ENCODE measurements at regions not wholly inside any gene's neighbourhood (a gene's known extent, or its start where the extent isn't known, plus 50 kb on each side); places are given as distances from the start of the nearest gene placed in this dataset.

- Histone ChIP-seq H3K27me3 (ENCODE audit: insufficient read depth, low read length) (no peaks in the 10 kb centered on the region), H3K36me3 (ENCODE audit: control insufficient read depth in 1 of 2, insufficient read depth in 2 of 2, low read length in 2 of 2) (no peaks in the 10 kb centered on the region), H4K20me1 (ENCODE audit: insufficient read depth) (no peaks in the 10 kb centered on the region), H3K9me2 (ENCODE audit: insufficient read depth) (no peaks in the 10 kb centered on the region), H3K4me3 (replicated peaks in 1 of 2; ENCODE audit: low read depth in 1 of 2, low read length in 2 of 2) (no peak overlapping the region), H3K9me3 (ENCODE audit: control insufficient read depth in 1 of 2, insufficient read depth in 1 of 2, low read depth in 1 of 2, low read length in 2 of 2) (no peaks in the 10 kb centered on the region), H3K79me2 (ENCODE audit: insufficient read depth, low read length) (no peaks in the 10 kb centered on the region), H3K4me1 (ENCODE audit: control insufficient read depth in 1 of 2, insufficient read depth in 2 of 2, low read length in 2 of 2) (no peaks in the 10 kb centered on the region), H3K4me2 (ENCODE audit: low read length) (no peak overlapping the region), H3K27ac (ENCODE audit: low read depth, low read length) (no peak overlapping the region), H3K9ac (ENCODE audit: low read length) (no peak overlapping the region), H2AFZ (ENCODE audit: low read depth, low read length, poor library complexity, severe bottlenecking) (no peak overlapping the region)
- no peak for DNase-seq (ENCODE audit: low read depth, low spot score)
- BruUV-seq (replicated peaks), result no TSS peak
- no peak for ATAC-seq
- intact Hi-C loops (cut with micrococcal nuclease), result no loop called here
- RAD21 ChIA-PET (ENCODE audit: low non-redundant PET in 1 of 2, low total read pairs in 2 of 2, uncharacterized antibody in 2 of 2, unreplicated experiment in 2 of 2), result no interaction called here
- TF ChIP-seq SP1 (IDR thresholded peaks at IDR 0.05; ENCODE audit: low read depth) (no peak), CBX3 (IDR thresholded peaks at IDR 0.05; ENCODE audit: low read depth) (no peak), EZH2phosphoT487 (IDR thresholded peaks at IDR 0.05; ENCODE audit: borderline replicate concordance) (no peak), POLR2A (IDR thresholded peaks at IDR 0.05; ENCODE audit: borderline replicate concordance, extremely low read depth, insufficient read depth, insufficient read length) (no peak), ELF1 (IDR thresholded peaks at IDR 0.05; ENCODE audit: borderline replicate concordance, low read depth) (no peak), REST (IDR thresholded peaks at IDR 0.05; ENCODE audit: low read depth) (no peak), ZFX (IDR thresholded peaks at IDR 0.05) (no peak), FOSL1 (IDR thresholded peaks at IDR 0.05; ENCODE audit: low read depth) (no peak), RAD21 (IDR thresholded peaks at IDR 0.05; ENCODE audit: low read depth) (no peak), YY1 (IDR thresholded peaks at IDR 0.05; ENCODE audit: extremely low read depth, insufficient replicate concordance, low read depth, low read length) (no peak), TCF7L2 (IDR thresholded peaks at IDR 0.05; ENCODE audit: borderline replicate concordance, extremely low read depth, insufficient read depth, insufficient read length) (no peak), EGR1 (IDR thresholded peaks at IDR 0.05; ENCODE audit: low read depth) (no peak), SIN3A (IDR thresholded peaks at IDR 0.05; ENCODE audit: low read depth) (no peak), JUND (IDR thresholded peaks at IDR 0.05) (no peak), CEBPB (IDR thresholded peaks at IDR 0.05; ENCODE audit: low read depth) (no peak), SRF (IDR thresholded peaks at IDR 0.05; ENCODE audit: low read depth) (no peak), ZNF274 (IDR thresholded peaks at IDR 0.05; ENCODE audit: low read depth, low read length) (no peak), EZH2 (IDR thresholded peaks at IDR 0.05) (no peak)
- TF ChIP-seq, protein P1, sequence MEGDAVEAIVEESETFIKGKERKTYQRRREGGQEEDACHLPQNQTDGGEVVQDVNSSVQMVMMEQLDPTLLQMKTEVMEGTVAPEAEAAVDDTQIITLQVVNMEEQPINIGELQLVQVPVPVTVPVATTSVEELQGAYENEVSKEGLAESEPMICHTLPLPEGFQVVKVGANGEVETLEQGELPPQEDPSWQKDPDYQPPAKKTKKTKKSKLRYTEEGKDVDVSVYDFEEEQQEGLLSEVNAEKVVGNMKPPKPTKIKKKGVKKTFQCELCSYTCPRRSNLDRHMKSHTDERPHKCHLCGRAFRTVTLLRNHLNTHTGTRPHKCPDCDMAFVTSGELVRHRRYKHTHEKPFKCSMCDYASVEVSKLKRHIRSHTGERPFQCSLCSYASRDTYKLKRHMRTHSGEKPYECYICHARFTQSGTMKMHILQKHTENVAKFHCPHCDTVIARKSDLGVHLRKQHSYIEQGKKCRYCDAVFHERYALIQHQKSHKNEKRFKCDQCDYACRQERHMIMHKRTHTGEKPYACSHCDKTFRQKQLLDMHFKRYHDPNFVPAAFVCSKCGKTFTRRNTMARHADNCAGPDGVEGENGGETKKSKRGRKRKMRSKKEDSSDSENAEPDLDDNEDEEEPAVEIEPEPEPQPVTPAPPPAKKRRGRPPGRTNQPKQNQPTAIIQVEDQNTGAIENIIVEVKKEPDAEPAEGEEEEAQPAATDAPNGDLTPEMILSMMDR (IDR thresholded peaks at IDR 0.05 in 2 of 3, conservative IDR thresholded peaks at IDR 0.05 in 1 of 3; ENCODE audit: borderline replicate concordance in 1 of 3, insufficient read depth in 1 of 3, low read depth in 2 of 3, low read length in 2 of 3), result no peak
- TF ChIP-seq, protein P2, sequence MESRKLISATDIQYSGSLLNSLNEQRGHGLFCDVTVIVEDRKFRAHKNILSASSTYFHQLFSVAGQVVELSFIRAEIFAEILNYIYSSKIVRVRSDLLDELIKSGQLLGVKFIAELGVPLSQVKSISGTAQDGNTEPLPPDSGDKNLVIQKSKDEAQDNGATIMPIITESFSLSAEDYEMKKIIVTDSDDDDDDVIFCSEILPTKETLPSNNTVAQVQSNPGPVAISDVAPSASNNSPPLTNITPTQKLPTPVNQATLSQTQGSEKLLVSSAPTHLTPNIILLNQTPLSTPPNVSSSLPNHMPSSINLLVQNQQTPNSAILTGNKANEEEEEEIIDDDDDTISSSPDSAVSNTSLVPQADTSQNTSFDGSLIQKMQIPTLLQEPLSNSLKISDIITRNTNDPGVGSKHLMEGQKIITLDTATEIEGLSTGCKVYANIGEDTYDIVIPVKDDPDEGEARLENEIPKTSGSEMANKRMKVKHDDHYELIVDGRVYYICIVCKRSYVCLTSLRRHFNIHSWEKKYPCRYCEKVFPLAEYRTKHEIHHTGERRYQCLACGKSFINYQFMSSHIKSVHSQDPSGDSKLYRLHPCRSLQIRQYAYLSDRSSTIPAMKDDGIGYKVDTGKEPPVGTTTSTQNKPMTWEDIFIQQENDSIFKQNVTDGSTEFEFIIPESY (IDR thresholded peaks at IDR 0.05; ENCODE audit: extremely low read depth, insufficient replicate concordance, low read length), result no peak
- CTCF ChIA-PET, result no interaction called here
- POLR2A ChIA-PET, result no interaction called here
These were observed 175.7 kb upstream of the ZEB2 start for GRCh38 chr2:144695657-144696056.
